ENCODE measurements at regions not wholly inside any gene's neighbourhood (a gene's known extent, or its start where the extent isn't known, plus 50 kb on each side); places are given as distances from the start of the nearest gene placed in this dataset.
A peak's percentile ranks its signal among the peaks of the same experiment; 100 is the strongest.

DNA sequence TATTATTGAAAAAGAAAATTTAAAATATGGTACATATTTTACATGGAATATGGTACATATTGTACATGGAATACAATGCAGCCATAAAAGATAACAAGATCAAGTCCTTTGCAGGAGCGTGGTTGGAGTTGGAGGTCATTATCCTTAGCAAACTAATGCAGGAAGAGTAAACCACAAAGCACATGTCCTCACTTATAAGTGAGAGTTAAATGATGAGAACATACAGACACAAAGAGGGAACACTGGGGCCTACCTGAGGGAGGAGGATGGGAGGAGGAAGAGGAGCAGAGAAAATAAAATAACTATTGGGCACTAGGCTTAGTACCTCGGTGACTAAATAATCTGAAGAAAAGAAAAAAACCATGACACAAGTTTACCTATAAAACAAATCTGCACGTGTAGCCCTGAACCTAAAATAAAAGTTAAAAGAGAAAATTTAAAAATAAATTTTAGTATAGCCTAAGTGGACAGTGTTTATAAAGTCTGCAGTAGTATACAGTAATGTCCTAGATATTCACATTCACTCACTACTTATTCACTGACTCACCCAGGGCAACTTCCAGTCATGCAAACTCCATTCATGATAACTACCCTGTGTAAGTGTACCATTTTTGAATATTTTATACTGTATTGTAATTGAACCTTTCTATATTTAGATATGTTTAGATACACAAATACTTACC lies 204.4 kb downstream of the FAM76B start:
- no peak for DNase-seq (ENCODE audit: low read depth)

DNA sequence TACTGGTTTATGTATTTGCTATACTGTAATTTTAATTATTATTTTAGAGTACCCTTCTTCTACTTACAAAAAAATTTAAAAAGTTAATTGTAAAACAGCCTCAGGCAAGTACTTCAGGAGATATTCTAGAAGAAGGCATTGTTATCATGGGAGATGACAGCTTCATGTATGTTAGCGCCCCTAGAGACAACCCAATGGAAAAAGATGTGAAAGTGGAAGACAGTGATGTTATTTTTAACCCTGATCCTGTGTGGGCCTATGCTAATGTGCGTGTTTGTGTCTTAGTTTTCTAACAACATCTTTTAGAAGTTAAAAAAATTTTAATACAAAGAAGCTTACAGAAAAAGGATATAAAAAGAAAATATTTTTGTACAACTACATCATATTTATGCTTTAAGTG lies 205.0 kb downstream of the FAM76B start:
- no peak for DNase-seq (ENCODE audit: low read depth)

- no peak for DNase-seq (ENCODE audit: low read depth)
Measured at GRCh38 chr11:95584180-95584579, 205.4 kb downstream of the FAM76B start.

DNA sequence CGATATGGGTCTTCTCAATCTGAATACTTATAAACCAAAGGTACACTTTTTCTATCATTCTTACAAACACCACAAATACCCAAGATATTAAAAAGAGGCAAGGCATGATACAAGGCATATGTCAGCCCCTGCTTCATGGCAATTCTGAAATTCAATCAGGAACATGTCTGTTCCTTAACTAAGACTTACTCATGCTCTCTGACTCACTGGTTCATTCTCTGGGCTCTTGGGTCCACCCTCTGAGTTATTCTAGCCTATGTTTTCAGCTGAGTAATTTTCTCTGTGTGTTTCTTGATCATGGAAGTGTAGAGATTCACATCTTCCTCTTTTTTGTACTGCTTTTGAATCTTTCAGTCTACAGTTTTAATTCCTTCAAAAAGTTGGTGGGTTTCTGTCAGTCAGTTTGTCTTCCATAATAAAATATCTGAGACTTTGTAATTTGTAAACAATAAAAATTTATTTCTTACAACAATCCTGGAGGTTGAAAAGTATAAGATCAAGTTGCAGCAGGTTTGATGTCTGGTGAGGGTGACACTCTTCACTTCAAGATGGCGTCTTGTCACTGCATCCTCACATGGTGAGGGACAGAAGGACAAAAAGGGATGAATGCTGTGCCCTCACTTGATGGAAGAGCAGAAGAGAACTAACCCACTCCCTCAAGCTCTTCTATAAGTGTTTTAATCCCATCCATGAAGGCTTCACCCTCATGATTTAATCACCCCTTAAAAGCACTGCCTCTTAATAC lies 211.7 kb downstream of the FAM76B start:
- no peak for DNase-seq (ENCODE audit: low read depth)

DNA sequence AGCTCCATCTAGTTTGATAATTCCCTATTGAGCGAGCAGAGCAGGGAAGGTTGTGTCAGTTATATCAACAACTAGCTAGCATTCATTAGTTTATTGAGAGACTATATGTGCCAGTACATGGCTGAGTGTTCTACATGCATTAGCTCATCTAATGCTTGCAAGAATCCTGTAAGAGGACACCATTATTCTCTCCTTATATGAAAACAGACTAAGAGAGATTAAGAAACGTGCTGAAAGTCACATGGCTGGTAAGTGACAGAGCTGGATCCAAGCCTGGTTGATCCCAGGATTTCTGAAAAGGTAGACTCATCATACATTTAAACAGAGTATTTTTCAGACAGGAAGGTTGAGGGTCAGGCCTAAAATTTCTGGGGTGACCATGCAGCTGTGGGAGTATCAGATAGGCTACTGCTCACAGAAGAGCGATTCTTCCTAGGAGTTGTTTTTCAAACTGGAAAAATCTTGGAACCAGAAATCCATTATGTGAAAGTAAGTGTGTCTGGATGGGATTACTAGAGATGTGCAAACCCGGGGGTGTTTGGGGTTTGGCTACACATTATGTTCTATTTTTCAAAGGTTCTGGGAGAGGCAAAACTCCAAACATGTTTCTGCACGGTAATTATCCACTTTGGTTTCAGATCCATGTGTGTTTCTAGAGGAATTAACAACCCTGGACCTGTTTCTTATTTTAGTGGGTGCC lies 213.3 kb downstream of the FAM76B start:
- DNase-seq (ENCODE audit: low read depth), result no peak

DNA sequence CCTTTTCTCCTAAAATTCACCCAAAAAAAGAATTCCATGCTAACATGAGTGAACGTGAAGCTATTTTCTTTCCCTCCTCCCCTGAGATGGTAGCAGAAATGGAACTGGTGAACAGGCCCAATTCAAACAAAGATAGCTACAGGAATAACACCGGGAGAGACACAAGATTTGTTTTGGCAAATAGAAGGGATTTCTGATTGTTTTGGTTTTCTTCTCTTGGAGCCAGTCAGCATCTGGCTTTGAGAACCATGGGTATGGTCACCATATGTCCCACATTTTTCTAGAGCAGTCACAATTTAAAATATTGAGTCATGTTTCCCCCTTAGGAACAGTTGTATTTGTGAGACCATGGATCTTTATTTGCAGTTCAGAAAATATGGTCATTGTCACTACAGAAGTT lies 214.1 kb downstream of the FAM76B start:
- no peak for DNase-seq (ENCODE audit: low read depth)

DNA sequence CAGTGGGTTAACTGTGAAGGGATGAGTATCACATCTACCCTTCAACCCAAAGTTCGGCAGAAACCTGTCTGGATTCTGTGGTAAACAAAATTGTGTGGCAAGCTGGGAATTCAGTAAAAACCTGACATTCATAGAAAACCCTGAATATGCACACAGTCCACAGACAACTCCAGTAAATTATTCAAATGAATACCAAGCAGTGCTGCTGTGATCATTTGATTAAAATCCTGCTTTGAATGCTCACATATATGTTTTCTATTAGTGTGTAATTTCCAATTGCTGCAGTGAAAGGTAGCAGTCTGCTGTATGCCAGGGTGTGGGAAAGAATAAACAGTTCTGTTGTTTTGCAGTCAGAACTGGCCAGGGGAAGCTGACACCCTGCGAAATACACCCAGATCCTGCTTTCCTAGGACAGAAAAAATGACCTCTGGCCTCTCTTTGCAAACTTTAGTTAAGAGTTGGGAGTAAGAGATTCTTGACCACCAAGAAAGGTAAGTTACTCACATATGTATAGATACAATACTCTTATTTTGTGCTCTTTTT lies 217.8 kb downstream of the FAM76B start:
- DNase-seq (ENCODE audit: low read depth), result no peak

GRCh38 chr11:95570845-95571244 lies 218.7 kb downstream of the FAM76B start:
- DNase-seq (ENCODE audit: low read depth), result no peak

- no peak for DNase-seq (ENCODE audit: low read depth)
Measured at GRCh38 chr11:95569207-95569606, 220.4 kb downstream of the FAM76B start.

- no peak for DNase-seq (ENCODE audit: low read depth)
Measured at GRCh38 chr11:95568281-95568680, 221.3 kb downstream of the FAM76B start.

GRCh38 chr11:95567685-95568084 lies 221.9 kb downstream of the FAM76B start:
- DNase-seq (ENCODE audit: low read depth), result no peak

DNA sequence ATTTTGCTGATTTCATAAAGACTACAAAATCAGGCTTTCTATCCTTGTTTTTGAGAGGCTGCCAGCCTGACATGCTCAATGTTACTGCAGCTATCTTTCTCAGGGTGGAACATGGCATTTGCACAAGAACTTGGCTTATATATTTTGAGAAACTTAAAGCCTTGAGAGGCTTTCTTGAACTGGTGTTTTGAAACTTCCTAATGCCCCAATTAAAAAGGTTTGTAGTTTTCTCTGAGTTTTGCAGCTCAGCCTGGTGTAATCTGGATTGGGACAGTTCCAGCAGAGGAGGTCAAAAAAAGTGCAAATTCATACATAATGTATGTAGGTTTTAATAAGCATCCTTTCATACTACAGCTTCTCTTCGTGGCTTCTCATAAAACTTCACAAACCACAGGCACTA lies 223.4 kb downstream of the FAM76B start:
- no peak for DNase-seq (ENCODE audit: low read depth)

DNA sequence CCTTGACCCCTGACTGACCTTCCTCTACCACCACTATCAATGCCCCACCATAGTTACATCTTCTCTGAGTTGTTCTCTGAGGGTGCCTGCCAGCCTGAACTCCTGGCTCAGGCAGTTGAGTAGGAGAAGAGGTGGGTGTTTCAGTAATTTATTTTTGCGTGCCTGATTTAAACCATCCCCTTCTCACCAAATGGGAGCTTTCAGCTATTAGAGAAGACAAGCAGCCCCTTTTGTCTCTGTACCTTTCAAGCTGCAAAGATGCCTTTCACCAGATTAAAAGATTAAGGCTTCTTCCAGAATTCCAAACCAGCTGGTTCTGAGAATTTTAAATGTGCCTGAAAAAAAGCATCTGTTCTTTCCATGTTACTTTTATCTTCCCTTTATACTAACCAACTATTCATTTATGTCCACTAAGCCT lies 223.8 kb downstream of the FAM76B start:
- no peak for DNase-seq (ENCODE audit: low read depth)

DNA sequence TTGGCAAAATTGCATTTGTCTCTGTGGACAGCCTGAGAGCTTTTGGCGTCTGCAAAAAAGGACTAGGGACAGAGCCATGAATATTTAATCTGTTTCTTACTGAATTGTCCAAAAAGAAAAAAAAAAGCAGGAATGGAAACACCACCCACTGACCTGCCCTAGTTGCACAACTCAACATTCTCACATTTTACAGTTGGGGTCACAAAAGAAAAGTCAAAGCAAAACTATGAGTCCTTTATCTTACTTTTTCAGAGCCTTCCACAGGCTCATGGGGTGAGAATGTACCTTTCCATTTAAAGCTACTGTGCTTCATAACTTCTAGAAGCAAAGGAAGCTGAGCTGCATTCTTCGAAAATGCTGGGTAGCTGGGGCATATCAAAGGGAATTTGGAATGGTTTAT lies 225.7 kb downstream of the FAM76B start:
- DNase-seq (ENCODE audit: low read depth), result no peak

DNA sequence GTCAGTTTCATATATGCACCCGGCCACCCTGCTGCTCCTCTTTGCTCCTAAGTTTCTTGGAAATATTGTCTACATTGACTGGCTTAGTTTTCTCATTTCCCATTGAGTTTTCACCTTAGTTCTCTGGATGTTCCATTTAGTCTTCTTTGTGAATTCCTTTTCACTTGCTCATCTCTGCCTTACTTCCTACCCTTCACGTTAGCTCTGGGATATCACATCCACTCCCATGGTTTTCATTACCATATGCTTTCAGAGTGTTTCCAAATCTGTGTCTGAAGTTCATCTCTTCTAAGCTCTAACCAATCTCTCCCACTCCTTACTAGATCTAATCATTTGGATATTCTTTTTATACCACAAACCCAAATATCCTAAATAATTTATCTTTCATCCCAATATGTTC lies 226.4 kb downstream of the FAM76B start:
- no peak for DNase-seq (ENCODE audit: low read depth)

DNA sequence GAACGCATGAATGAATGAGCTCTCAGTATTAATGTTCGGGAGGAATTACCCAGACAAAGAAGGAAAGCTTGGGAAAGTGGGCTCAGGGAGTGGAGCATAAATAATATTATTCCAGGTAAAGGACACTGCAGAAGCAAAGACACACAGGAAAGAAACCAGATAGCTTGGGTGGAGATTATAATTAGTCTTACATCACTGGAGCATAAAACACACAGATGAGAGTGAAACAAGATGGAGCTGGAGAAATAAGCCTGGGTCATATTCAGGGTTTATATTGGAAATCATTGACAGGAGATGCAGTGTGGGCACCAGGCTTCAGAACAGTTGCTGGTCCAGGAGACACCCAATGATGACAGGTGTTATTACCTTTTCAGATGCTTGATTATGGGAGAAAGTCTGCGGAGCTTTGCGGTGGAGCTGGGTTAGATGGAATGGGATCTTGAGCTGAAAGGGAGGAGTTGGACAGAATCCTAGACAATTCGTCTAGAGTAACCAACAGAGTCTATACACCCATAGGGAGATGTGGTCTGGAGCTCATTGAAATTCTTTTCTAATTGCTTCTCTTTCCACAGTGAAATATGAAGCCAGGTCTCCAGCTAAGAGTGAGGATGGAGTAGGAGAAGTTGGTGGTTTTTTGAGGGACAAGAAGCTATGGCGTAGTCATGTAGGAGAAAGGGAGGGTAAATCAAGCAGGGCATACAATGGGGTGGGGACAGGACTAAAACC lies 227.2 kb downstream of the FAM76B start:
- no peak for DNase-seq (ENCODE audit: low read depth)

DNA sequence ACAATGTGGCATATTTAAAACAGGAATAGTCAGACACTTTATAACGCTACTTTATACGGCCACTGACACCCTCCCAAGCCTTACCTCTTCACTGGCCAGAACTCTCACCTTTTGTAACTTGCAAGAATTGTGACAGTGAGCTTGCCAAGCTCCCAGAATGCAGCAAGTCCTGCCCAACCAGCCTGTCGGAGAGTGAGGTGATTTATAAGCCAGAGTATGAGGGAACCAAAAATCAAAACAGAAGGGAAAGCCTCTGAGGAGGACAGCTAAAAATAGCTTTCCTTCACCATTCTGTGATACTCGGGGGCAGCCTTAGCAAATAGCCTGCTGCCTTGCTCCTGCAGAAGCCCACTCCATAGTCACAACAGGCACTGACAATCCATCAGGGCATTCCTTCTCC lies 229.7 kb downstream of the FAM76B start:
- no peak for DNase-seq (ENCODE audit: low read depth)

GRCh38 chr11:95557376-95557775 lies 232.2 kb downstream of the FAM76B start:
- no peak for DNase-seq (ENCODE audit: low read depth)

GRCh38 chr11:95556342-95557163 lies 233.0 kb downstream of the FAM76B start:
- peak; percentile 84 for DNase-seq (ENCODE audit: low read depth)

DNA sequence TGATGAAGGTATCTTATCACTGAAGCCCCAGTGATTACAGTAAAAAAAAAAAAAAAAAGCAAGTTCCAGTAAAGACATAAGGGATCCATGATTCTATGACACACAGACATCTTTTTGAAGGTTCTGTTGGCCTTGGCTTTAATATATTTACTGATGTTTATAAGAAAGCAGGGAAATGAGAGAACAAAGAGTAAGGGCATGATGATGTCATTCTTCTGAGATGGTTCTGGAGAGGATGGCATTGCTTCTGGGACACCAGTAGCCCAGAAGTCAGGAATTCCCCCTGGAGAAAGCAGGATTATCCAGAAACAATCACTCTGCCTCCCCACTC lies 233.6 kb downstream of the FAM76B start:
- no peak for DNase-seq (ENCODE audit: low read depth)

DNA sequence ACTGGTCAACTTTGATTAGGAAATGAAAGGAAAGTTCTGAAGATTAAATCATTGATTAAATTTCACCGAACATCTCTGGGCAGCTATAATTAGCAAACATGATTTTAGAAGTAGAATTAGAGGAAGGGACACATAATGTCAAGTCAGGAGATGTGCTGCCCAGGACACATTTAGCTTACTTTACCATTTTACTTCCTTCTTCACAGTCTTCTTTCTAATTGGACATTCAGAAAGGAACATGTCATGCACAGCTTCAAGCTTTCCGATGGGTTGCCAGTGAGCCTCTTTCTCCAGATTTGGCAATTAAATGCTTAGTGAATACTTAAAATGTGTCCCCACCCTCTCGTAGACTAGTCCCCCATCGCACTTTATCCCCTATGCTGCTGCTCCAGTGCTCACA lies 234.7 kb downstream of the FAM76B start:
- no peak for DNase-seq (ENCODE audit: low read depth)

DNA sequence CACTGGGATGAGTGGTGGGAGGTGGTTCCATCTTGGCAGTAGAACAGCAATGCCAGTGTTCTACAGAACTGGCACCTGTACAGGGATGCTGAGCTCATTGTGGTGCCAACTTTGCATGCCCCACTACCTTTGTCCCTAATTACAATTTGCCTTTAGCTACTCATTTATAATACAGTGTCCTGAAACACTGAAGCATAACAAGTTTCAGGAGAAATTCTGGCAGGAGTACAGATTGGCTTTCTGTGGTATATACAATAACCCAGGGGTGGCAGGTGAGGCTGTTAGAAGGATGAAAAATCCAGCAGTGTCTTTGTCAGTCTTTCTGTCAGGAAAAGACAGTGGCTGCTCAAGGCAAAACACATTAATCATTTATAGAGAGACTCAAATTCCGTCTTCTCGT lies 240.3 kb downstream of the FAM76B start:
- DNase-seq (ENCODE audit: low read depth), result no peak

Data from GM04504 (cell line).